Esophagus muscularis mucosa (tissue), 4 donors: ENCODE measurements at regions not wholly inside any gene's neighbourhood (a gene's known extent, or its start where the extent isn't known, plus 50 kb on each side); places are given as distances from the start of the nearest gene placed in this dataset.

Experiments used
- CTCF ChIP-seq, 3 experiments: fragments of 200-600 bp in 2 of 3; fragments of 450-650 bp in 1 of 3; sonication (generic) in 2 of 3; IDR thresholded peaks; one replicate each; pipeline ENCODE4 v1.5.1; 2017 to 2019; ENCODE audit warnings: antibody characterized with exemption in 3 of 3, mild to moderate bottlenecking in 2 of 3, moderate library complexity in 1 of 3
- EP300 ChIP-seq: sonication (generic); formaldehyde crosslinking; IDR thresholded peaks from one replicate; pipeline ENCODE4 v1.6.1; 2017; ENCODE audit warnings: antibody characterized with exemption
- POLR2AphosphoS5 ChIP-seq, 2 donors: sonication (generic); formaldehyde crosslinking; IDR thresholded peaks; one replicate each; pipeline ENCODE4 v1.6.1; 2017; ENCODE audit warnings: antibody characterized with exemption in 2 of 2

- TF ChIP-seq EP300, result no peak
- no peak for TF ChIP-seq POLR2AphosphoS5 (IDR thresholded peaks at IDR 0.05)
- TF ChIP-seq CTCF (IDR thresholded peaks at IDR 0.05), result no peak
Measured at GRCh38 chr18:2028986-2029385, 542.3 kb downstream of the METTL4 start.
